ENCODE measurements at regions not wholly inside any gene's neighbourhood (a gene's known extent, or its start where the extent isn't known, plus 50 kb on each side); places are given as distances from the start of the nearest gene placed in this dataset.

GRCh38 chrX:64097891-64098290, 107.6 kb downstream of the AMER1 start:
- Histone ChIP-seq H3K9me3 (no peaks in the 10 kb centered on the region), H3K27ac (no peak overlapping the region), H3K4me1 (no peaks in the 10 kb centered on the region), H3K27me3 (no peaks in the 10 kb centered on the region), H3K36me3 (no peaks in the 10 kb centered on the region), H3K4me3 (no peak overlapping the region)
- intact Hi-C loops (cut with DNase I), result no loop called here
- WGBS, 2 donors, result 54 to 81% methylated on average over 2 of the region's 2 CpGs
- ATAC-seq, result no peak
- TF ChIP-seq CTCF (IDR thresholded peaks at IDR 0.05), result no peak
- no peak for DNase-seq
- no peak for FAIRE-seq

GRCh38 chrX:64093761-64094160, 111.7 kb downstream of the AMER1 start:
- no peak overlapping the region for H3K27ac ChIP-seq
- 6 to 21% methylated on average over 2 of the region's 2 CpGs for WGBS, 2 donors
- intact Hi-C loops (cut with DNase I), result no loop called here
- no peaks in the 10 kb centered on the region for H3K36me3 ChIP-seq
- no peaks in the 10 kb centered on the region for H3K4me1 ChIP-seq
- peak; percentile 78 for FAIRE-seq
- no peaks in the 10 kb centered on the region for H3K9me3 ChIP-seq
- no peaks in the 10 kb centered on the region for H3K27me3 ChIP-seq
- peak in 2 of 4 donors; percentile 14 to 30 for TF ChIP-seq CTCF (IDR thresholded peaks at IDR 0.05)
- no peak for DNase-seq
- H3K4me3 ChIP-seq, result no peak overlapping the region
- ATAC-seq, result peak in 3 of 4 donors; percentile 38 to 69 (median 58)

Measured in pancreas (tissue), 10 donors.